Naive thymus-derived CD4-positive, alpha-beta T cell (primary cell): ENCODE measurements at regions not wholly inside any gene's neighbourhood (a gene's known extent, or its start where the extent isn't known, plus 50 kb on each side); places are given as distances from the start of the nearest gene placed in this dataset.

ENCODE experiments used
- ATAC-seq: fragments of 150-1000 bp; cut with Tn5 transposase; 2 replicates; pipeline ENCODE4 v1.10.0; 2021; ENCODE audit warnings: mild to moderate bottlenecking, moderate library complexity
- CTCF ChIA-PET: fragments of 350-600 bp; sonication (Branson Sonifier 250); formaldehyde crosslinking; loops from one replicate; lab custom pipeline; 2021; ENCODE audit warnings: antibody characterized with exemption; lab: Charles Lee
- POLR2A ChIA-PET: fragments of 350-600 bp; sonication (Branson Sonifier 250); formaldehyde crosslinking; loops from one replicate; lab custom pipeline; 2021; ENCODE audit warnings: antibody characterized with exemption, inconsistent platforms; lab: Charles Lee
- DNase-seq, 9 donors: peaks; one replicate each; pipeline versions ENCODE4 v3.0.0 to v3.0.0-alpha.2; 2020 to 2022; ENCODE audit warnings: mixed read lengths in 1 of 9
- H3K27ac ChIP-seq: one replicate; pipeline ENCODE4 v1.7.0; 2013; ENCODE audit warnings: mild to moderate bottlenecking, low read depth, low read length, moderate library complexity
- H3K27me3 ChIP-seq, 2 donors: one replicate each; pipeline ENCODE4 v1.7.0; 2013; ENCODE audit warnings: low read length in 2 of 2, mild to moderate bottlenecking in 2 of 2, moderate library complexity in 2 of 2; ENCODE audit not compliant: control insufficient read depth in 2 of 2, insufficient read depth in 2 of 2
- H3K36me3 ChIP-seq, 3 experiments: 1 replicate in 2 of 3; 2 replicates in 1 of 3; pipeline ENCODE4 v1.7.0; 2013; ENCODE audit warnings: low read length in 3 of 3, mild to moderate bottlenecking in 3 of 3, moderate library complexity in 1 of 3; ENCODE audit not compliant: insufficient read depth in 3 of 3, control insufficient read depth in 2 of 3
- H3K4me1 ChIP-seq, 2 donors: one replicate each; pipeline ENCODE4 v1.7.0; 2013; ENCODE audit warnings: low read length in 2 of 2, mild to moderate bottlenecking in 2 of 2, moderate library complexity in 1 of 2; ENCODE audit not compliant: control insufficient read depth in 2 of 2, insufficient read depth in 2 of 2
- H3K4me3 ChIP-seq: 2 replicates; pipeline ENCODE4 v1.7.0; 2013; ENCODE audit warnings: mild to moderate bottlenecking, low read length
- H3K9me3 ChIP-seq, 3 experiments: 1 replicate in 2 of 3; 2 replicates in 1 of 3; pipeline ENCODE4 v1.7.0; 2013; ENCODE audit warnings: low read length in 3 of 3; ENCODE audit not compliant: control insufficient read depth in 2 of 3
- H3K27ac Mint-ChIP-seq, 9 donors: one replicate each; pipeline ENCODE4 v1.8.0; 2020 to 2022; ENCODE audit warnings: mixed read lengths in 9 of 9, mild to moderate bottlenecking in 8 of 9, moderate library complexity in 5 of 9, inconsistent platforms in 2 of 9
- H3K27me3 Mint-ChIP-seq, 5 donors: one replicate each; pipeline ENCODE4 v1.8.0; 2021 to 2022; ENCODE audit warnings: mixed read lengths in 5 of 5, mild to moderate bottlenecking in 1 of 5
- H3K36me3 Mint-ChIP-seq, 5 donors: one replicate each; pipeline ENCODE4 v1.8.0; 2020 to 2022; ENCODE audit warnings: mixed read lengths in 5 of 5, mild to moderate bottlenecking in 3 of 5, inconsistent platforms in 1 of 5
- H3K4me1 Mint-ChIP-seq, 7 donors: one replicate each; pipeline ENCODE4 v1.8.0; 2020 to 2022; ENCODE audit warnings: mixed read lengths in 7 of 7, mild to moderate bottlenecking in 3 of 7, inconsistent platforms in 1 of 7
- H3K4me3 Mint-ChIP-seq, 10 donors: one replicate each; pipeline ENCODE4 v1.8.0; 2020 to 2022; ENCODE audit warnings: mild to moderate bottlenecking in 10 of 10, mixed read lengths in 10 of 10, moderate library complexity in 6 of 10, inconsistent platforms in 2 of 10
- H3K9me3 Mint-ChIP-seq, 11 donors: one replicate each; pipeline ENCODE4 v1.8.0; 2020 to 2022; ENCODE audit warnings: mixed read lengths in 11 of 11, mild to moderate bottlenecking in 4 of 11, inconsistent platforms in 1 of 11, moderate library complexity in 1 of 11
- intact Hi-C, 2 donors: fragments of 100-400 bp; cut with micrococcal nuclease; formaldehyde crosslinking; loops; one replicate each; pipeline ENCODE4 v1.15.1; 2023

DNA sequence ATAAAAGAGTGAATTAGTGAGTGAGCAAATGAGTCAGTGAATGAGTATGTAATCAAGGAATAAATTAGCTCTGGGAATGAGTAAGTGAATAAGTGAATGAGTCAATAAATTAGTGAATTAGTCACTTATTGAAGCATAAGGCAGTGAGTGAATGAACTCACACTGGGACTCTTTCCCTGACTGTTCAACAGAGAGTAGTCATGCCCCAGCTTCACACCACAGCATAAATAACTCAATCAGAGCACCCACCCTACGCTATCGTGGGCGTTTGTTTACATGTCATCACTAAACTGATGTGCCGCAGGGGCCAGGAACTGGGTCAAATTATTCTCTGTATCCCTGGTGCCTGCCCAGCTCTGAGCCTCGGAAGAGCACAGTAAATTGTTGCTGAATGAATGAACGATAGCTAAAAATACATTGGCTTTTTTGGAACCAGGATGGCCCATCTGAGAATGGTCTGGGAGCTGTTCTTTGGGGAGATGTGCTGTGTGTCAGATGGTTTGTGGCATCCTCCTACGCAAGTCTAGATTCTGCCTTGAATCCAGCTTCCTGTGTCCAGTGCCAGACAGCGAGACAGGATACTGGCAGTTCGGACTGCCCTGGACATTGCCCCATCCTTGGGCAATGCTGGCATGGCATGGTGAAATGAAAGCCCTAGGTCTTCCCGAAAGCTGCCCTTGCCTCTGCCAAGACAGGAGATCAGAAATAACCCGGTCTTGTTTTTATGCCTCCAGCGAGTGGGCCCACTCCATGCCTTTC, 98.0 kb upstream of the RTL1 start:
- peaks cover 0 to 4% of the 10 kb centered on the region in 2 donors for H3K27me3 ChIP-seq
- H3K36me3 ChIP-seq = no peaks in the 10 kb centered on the region
- Mint-ChIP-seq H3K27ac (no peak overlapping the region), H3K27me3 (peaks cover 14 to 66% (median 40%) of the 10 kb centered on the region in 5 donors), H3K4me1 (peaks cover 0 to 9% (median 0%) of the 10 kb centered on the region in 7 donors), H3K4me3 (no peak overlapping the region), H3K9me3 (peaks cover 0 to 6% (median 0%) of the 10 kb centered on the region in 11 donors), H3K36me3 (peaks cover 0 to 5% (median 0%) of the 10 kb centered on the region in 5 donors)
- no peak overlapping the region for H3K4me3 ChIP-seq
- DNase-seq = no peak
- intact Hi-C loops = no loop called here
- no peak overlapping the region for H3K27ac ChIP-seq
- no peak for ATAC-seq
- ChIA-PET POLR2A (no interaction called here), CTCF (interaction anchor here (0.9 kb wide), 1 partner anchor 1196 kb away, joined by 5 read pairs; no protein-coding TSS in a partner anchor)
- H3K4me1 ChIP-seq = no peaks in the 10 kb centered on the region
- no peaks in the 10 kb centered on the region for H3K9me3 ChIP-seq

DNA sequence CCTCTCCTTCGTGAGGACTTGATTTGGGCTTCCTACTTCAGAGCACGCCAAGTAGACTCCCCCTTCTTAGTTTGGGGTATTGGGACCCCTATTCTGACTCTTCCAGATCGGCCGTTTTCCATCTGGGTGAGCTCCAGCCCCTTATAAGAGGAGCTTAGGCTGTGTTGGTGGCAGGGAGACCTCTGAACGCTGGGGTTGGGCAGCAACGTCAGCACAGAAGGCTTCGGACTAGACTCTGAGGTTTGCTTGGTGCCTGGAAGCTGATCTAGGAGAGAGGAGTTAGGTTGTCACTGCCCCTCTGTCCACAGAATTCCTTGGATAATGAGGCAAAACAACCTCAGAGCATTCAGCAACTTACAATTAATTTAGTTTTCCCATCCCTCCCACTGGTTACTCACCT, 99.2 kb upstream of the RTL1 start:
- no peaks in the 10 kb centered on the region for H3K4me1 ChIP-seq
- Mint-ChIP-seq H3K9me3 (peaks cover 0 to 6% (median 0%) of the 10 kb centered on the region in 11 donors), H3K27me3 (peaks cover 15 to 67% (median 42%) of the 10 kb centered on the region in 5 donors), H3K36me3 (peaks cover 0 to 5% (median 0%) of the 10 kb centered on the region in 5 donors), H3K4me1 (peaks cover 0 to 9% (median 0%) of the 10 kb centered on the region in 7 donors), H3K4me3 (no peak overlapping the region), H3K27ac (peak overlapping the region in 1 of 9 donors; percentile 42)
- ChIA-PET POLR2A (no interaction called here), CTCF (no interaction called here)
- no peak overlapping the region for H3K4me3 ChIP-seq
- no peaks in the 10 kb centered on the region for H3K36me3 ChIP-seq
- peaks cover 0 to 4% of the 10 kb centered on the region in 2 donors for H3K27me3 ChIP-seq
- H3K9me3 ChIP-seq = no peaks in the 10 kb centered on the region
- intact Hi-C loops = no loop called here
- no peak overlapping the region for H3K27ac ChIP-seq
- ATAC-seq = no peak
- no peak for DNase-seq

DNA sequence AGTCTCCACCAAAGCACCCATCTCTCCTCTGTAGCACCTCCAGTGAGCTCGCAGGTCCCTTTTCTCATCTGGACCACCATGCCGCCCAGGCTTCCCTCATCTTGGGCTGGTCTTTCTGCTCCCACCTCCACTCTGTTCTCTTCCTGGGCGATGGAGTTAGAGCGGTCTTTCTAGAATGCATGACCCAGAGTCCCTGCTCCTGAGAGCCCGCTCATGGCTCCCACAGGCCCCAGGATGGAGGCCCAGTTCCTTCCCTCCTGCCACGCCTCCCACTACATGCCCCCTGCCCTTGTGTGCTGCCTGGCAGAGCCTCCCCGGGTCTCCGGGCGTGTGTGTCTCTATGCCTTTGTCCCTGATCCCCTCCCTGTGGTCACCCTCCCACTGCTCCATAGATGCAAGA, 100.7 kb upstream of the RTL1 start:
- Mint-ChIP-seq H3K27me3 (peaks cover 7 to 63% (median 39%) of the 10 kb centered on the region in 5 donors), H3K27ac (no peak overlapping the region), H3K9me3 (peaks cover 0 to 6% (median 0%) of the 10 kb centered on the region in 11 donors), H3K4me1 (peaks cover 0 to 9% (median 0%) of the 10 kb centered on the region in 7 donors), H3K4me3 (no peak overlapping the region), H3K36me3 (peaks cover 0 to 5% (median 0%) of the 10 kb centered on the region in 5 donors)
- intact Hi-C loops = no loop called here
- Histone ChIP-seq H3K4me1 (no peaks in the 10 kb centered on the region), H3K36me3 (no peaks in the 10 kb centered on the region), H3K27me3 (peaks cover 0 to 4% of the 10 kb centered on the region in 2 donors), H3K27ac (no peak overlapping the region), H3K4me3 (no peak overlapping the region), H3K9me3 (no peaks in the 10 kb centered on the region)
- DNase-seq (no peak), ATAC-seq (no peak)
- ChIA-PET CTCF (no interaction called here), POLR2A (no interaction called here)

DNA sequence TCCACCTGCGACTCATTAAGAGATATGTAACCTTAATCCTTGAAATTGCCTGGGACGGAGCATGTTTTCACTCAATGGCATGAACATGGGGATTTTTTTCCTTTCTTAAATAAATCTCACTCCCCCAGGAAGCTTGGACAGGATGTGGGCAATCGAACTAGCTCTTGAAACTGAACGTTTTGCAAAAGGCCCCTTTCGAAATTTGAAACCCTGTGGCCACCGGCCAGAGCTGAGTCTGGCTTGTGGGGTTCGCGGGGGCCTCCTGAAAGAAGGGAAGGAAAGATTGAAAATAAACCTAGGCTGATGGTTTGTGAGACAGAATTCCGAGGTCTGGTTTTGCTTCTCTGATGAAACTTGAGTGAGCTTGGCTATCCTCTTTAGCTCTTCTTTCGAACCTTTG, 101.4 kb upstream of the RTL1 start:
- no peak overlapping the region for H3K27ac Mint-ChIP-seq
- POLR2A ChIA-PET = no interaction called here
- no peaks in the 10 kb centered on the region for H3K36me3 ChIP-seq
- CTCF ChIA-PET = no interaction called here
- H3K9me3 ChIP-seq = no peaks in the 10 kb centered on the region
- H3K27me3 Mint-ChIP-seq = peaks cover 7 to 70% (median 44%) of the 10 kb centered on the region in 5 donors
- intact Hi-C loops = no loop called here
- H3K27ac ChIP-seq = no peak overlapping the region
- peaks cover 0 to 6% (median 0%) of the 10 kb centered on the region in 11 donors for H3K9me3 Mint-ChIP-seq
- no peaks in the 10 kb centered on the region for H3K27me3 ChIP-seq
- no peak for ATAC-seq
- no peaks in the 10 kb centered on the region for H3K4me1 ChIP-seq
- peaks cover 0 to 5% (median 0%) of the 10 kb centered on the region in 5 donors for H3K36me3 Mint-ChIP-seq
- no peak for DNase-seq
- H3K4me3 ChIP-seq = no peak overlapping the region
- no peak overlapping the region for H3K4me3 Mint-ChIP-seq
- peaks cover 0 to 9% (median 0%) of the 10 kb centered on the region in 7 donors for H3K4me1 Mint-ChIP-seq

DNA sequence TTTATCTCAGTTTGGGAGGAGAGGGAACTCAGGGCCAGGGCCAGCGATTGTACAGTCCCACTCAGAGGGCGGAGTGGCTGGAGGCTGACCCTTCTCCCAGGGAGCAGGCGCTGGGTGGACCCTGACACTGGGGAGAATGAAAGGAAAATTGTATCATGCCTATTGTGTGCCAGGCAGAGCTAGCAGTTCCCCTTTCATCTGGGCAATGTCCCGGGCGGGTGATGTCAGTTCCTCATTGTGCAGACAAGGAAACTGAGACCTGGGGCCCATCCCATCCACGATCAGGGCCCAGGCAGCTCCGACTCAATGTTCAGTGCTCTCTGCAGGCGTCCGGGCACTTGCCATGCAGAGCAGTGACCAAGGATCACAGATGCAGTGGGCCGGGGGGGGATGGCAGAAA, 101.9 kb upstream of the RTL1 start:
- Mint-ChIP-seq H3K27me3 (peaks cover 7 to 71% (median 46%) of the 10 kb centered on the region in 5 donors), H3K27ac (no peak overlapping the region), H3K4me1 (peaks cover 0 to 9% (median 0%) of the 10 kb centered on the region in 7 donors), H3K36me3 (peaks cover 0 to 5% (median 0%) of the 10 kb centered on the region in 5 donors), H3K9me3 (peaks cover 0 to 5% (median 0%) of the 10 kb centered on the region in 11 donors), H3K4me3 (no peak overlapping the region)
- Histone ChIP-seq H3K9me3 (no peaks in the 10 kb centered on the region), H3K4me3 (no peak overlapping the region), H3K27me3 (no peaks in the 10 kb centered on the region), H3K27ac (no peak overlapping the region), H3K4me1 (no peaks in the 10 kb centered on the region), H3K36me3 (no peaks in the 10 kb centered on the region)
- ATAC-seq = peak; percentile 53
- ChIA-PET CTCF (no interaction called here), POLR2A (no interaction called here)
- DNase-seq = no peak
- intact Hi-C loops = no loop called here

DNA sequence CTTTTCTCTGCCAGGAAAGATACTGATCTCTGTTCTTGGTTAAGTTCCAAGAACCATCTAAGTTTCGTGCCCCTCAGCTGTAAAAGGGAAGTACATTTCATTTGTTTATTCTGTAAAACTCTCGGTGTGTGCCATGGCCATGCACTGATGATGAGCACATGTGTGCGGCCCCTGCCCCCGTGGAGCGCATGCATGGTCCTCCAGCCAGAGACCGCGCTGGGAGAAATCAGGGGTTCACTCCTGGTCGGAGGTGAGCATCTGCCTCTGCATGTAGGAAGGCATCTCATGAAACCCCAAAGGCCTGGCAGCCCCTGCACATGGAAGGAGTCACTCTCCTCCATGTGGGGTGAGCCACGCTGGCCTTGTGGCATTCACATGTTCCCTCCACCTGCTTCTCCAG, 102.5 kb upstream of the RTL1 start:
- Histone ChIP-seq H3K27ac (no peak overlapping the region), H3K36me3 (no peaks in the 10 kb centered on the region), H3K9me3 (no peaks in the 10 kb centered on the region), H3K4me3 (no peak overlapping the region), H3K27me3 (no peaks in the 10 kb centered on the region), H3K4me1 (no peaks in the 10 kb centered on the region)
- Mint-ChIP-seq H3K27me3 (peaks cover 7 to 65% (median 40%) of the 10 kb centered on the region in 5 donors), H3K9me3 (peaks cover 0 to 5% (median 0%) of the 10 kb centered on the region in 11 donors), H3K4me1 (peaks cover 0 to 9% (median 0%) of the 10 kb centered on the region in 7 donors), H3K4me3 (peak overlapping the region in 1 of 10 donors; percentile 17), H3K27ac (no peak overlapping the region), H3K36me3 (no peaks in the 10 kb centered on the region)
- DNase-seq = no peak
- ChIA-PET CTCF (no interaction called here), POLR2A (no interaction called here)
- peak; percentile 27 for ATAC-seq
- intact Hi-C loops = no loop called here
